SK-N-MC (cell line): ENCODE measurements at regions not wholly inside any gene's neighbourhood (a gene's known extent, or its start where the extent isn't known, plus 50 kb on each side); places are given as distances from the start of the nearest gene placed in this dataset.

Experiments
- EZH2 ChIP-seq: fragments of 200-600 bp; sonication (generic); IDR thresholded peaks from one replicate; pipeline ENCODE4 v1.6.1; 2017; ENCODE audit warnings: antibody characterized with exemption
- POLR2AphosphoS5 ChIP-seq: IDR thresholded peaks from 2 replicates; pipeline ENCODE4 v1.6.1; 2012; ENCODE audit warnings: mild to moderate bottlenecking, low read depth, low read length, borderline replicate concordance

DNA sequence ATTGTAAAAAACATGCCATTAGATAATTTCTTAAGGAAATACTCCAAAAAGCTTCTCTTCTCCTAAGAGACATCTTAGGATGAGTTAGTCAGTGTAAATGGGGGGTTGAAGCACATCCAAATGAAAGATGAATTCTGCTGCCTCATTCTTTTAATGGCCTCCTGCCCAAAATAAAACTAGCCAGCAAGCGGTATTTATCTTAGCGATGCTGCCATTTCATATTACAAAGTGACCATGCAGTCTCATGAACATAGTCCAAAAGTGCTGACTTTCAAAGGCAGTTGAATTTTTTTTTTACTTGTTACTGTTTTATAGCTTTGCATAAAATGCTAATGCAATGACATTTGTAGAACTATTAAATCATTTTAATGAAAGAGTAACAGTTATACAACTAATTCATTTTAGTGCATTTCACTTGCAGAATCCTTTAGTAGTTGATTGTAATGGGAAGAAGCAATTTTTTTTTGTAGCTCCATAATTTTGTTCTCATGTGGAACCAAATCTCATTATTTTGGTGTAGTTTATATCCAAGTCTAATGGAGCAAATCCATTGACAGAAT lies 151.5 kb downstream of the CAVIN4 start:
- TF ChIP-seq EZH2 (no peak), POLR2AphosphoS5 (no peak)
